Inflammatory macrophage treated with lipopolysaccharide for 1 hour (primary cell): ENCODE measurements at regions not wholly inside any gene's neighbourhood (a gene's known extent, or its start where the extent isn't known, plus 50 kb on each side); places are given as distances from the start of the nearest gene placed in this dataset.
"Not testable (repeated sequence)": the region's sequence is repeated elsewhere in the genome, so short reads cannot be mapped to it uniquely, and the experiment has no call there.

Source experiments
- DNase-seq, 2 donors: peaks; one replicate each; pipeline ENCODE4 v3.0.0-alpha.2; 2020 to 2022

DNA sequence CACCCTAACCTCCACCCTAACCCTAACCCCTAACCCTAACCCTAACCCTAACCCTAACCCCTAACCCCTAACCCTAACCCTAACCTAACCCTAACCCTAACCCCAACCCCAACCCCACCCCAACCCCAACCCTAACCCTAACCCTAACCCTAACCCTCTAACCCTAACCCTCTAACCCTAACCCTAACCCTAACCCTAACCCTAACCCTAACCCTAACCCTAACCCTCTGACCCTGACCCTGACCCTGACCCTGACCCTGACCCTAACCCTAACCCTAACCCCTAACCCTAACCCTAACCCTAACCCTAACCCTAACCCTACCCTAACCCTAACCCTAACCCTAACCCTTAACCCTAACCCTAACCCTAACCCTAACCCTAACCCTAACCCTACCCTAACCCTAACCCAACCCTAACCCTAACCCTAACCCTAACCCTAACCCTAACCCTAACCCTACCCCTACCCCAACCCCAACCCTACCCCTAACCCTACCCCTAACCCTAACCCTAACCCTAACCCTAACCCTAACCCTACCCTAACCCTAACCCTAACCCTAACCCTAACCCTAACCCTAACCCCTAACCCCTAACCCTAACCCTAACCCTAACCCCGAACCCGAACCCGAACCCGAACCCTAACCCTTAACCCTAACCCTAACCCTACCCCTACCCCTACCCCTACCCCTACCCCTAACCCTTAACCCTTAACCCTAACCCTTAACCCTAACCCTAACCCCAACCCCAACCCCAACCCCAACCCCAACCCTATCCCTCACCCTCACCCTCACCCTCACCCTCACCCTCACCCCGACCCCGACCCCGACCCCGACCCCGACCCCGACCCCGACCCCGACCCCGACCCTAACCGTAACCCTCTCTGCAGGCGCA, 186.2 kb upstream of the CHL1 start:
- peak in 1 of 2 donors; percentile 3 for DNase-seq

GRCh38 chr3:11734-12133, 184.8 kb upstream of the CHL1 start:
- DNase-seq, result no peak

- DNase-seq, result no peak
Measured at GRCh38 chr3:14652-15051, 181.9 kb upstream of the CHL1 start.

GRCh38 chr3:16366-16765, 180.2 kb upstream of the CHL1 start:
- no peak for DNase-seq

GRCh38 chr3:20421-20820, 176.1 kb upstream of the CHL1 start:
- no peak for DNase-seq

GRCh38 chr3:24006-24405, 172.6 kb upstream of the CHL1 start:
- DNase-seq, result no peak

DNA sequence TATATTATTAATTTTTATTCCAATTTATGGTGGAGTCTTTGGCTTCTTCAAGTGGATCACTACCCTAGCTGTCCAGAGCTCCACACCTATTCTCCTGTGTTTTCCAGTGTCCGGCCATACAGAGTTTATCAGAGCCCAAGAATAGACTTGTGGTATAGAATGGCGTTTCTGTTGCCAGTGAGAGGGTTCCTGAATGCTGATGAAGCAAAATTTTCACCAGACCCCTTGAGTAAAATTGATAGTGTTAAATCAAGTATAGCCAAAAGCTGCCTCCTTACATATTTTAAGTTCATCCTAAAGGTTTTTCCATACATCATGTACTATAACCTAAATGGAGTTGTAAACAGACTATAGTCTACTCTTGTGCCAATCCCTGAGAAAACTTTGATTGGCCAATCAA, 171.5 kb upstream of the CHL1 start:
- no peak for DNase-seq

DNA sequence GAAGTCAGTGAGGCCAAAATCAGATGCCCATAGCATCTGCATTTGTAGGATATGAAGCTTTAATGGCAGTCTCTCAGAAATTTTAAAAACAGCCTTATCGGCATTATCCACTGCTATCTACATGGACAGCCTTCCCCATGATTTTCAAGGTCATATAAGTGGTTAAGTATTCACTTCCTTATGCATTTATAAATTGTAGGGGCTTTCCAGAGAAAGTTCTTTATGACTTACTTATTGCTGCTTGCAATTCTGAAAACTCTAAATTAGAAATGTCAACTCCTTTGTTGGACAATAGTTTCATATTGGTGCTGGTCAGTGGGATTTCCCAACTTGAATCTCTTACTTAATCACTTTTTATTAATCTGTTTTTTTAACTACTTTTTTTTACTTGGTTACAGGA, 160.6 kb upstream of the CHL1 start:
- DNase-seq, result not testable (repeated sequence)

GRCh38 chr3:42871-43744, 153.5 kb upstream of the CHL1 start:
- not testable (repeated sequence) for DNase-seq

- DNase-seq, result no peak
Measured at GRCh38 chr3:44028-44676, 152.4 kb upstream of the CHL1 start.

- DNase-seq, result not testable (repeated sequence)
Measured at GRCh38 chr3:44941-45340, 151.6 kb upstream of the CHL1 start.

GRCh38 chr3:46576-46975, 150.0 kb upstream of the CHL1 start:
- no peak for DNase-seq

- DNase-seq, result not testable (repeated sequence)
Measured at GRCh38 chr3:53441-53840, 143.1 kb upstream of the CHL1 start.

GRCh38 chr3:54240-54639, 142.3 kb upstream of the CHL1 start:
- DNase-seq, result no peak

DNA sequence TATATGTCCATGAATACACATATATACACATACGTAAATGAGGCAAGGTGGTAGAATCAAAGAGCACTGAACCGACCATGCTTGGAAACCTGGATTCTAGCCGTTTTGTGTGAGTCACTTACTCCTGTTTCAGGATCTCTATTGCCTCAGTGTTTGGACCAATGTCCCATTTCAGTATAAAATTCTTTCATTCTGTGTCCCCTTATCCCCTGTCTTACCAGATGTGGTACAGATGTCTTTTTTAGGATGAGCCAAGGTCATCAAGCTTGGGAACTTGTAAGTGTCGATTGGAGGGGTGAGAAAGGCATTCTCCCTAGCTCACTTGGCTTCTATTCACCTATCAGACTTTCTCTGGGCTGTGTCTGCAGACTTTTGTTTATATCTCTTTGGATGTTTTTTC, 139.9 kb upstream of the CHL1 start:
- no peak for DNase-seq

DNA sequence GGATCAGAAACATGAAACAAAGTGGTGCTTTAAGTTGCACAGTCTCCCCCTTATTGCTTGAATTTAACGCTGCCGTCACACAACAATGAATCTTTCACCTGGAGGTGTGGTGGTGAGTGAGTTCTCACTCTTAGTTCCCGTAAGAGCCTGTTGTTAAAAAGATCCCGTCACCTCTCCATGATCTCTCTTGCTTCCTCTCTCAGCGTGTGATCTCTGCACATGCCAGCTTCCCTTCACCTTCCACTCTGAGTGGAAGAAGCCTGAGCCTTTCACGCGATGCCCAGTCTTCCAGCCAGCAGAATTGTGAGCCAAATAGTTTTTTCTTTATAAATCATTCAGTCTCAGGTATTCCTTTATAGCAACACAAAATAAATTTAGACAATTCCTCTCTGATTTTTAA, 136.7 kb upstream of the CHL1 start:
- no peak for DNase-seq

DNA sequence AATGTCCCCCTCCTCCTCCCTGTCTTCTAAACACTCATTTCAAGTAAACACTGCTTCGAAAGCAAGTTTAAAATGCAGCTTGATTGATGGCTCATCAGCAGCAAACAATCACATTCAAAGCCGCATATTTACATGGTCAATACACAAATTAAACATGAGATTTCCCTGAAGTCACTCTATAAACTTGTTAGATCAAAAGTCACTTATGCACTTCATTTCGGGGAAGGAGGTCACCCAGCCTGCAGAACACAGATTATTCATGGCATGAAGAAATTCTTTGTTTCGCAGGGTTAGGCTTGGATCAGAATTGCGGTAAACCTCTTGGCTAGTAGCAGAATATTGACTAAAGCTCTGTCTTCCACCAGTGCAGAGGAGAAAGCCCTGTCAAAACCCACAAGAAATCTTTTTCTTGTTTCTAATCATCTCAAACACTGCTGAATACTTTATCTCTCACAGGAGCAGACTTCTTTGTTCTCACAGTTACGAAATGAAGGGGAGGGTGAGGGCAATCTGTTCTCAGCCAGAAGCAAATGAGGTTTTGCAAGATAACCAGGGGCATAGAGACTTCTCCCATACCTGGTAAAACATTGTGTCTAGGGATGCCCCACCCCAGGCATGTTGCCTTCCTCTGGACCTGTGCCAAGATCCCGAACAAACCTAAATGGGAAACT, 133.3 kb upstream of the CHL1 start:
- no peak for DNase-seq

DNA sequence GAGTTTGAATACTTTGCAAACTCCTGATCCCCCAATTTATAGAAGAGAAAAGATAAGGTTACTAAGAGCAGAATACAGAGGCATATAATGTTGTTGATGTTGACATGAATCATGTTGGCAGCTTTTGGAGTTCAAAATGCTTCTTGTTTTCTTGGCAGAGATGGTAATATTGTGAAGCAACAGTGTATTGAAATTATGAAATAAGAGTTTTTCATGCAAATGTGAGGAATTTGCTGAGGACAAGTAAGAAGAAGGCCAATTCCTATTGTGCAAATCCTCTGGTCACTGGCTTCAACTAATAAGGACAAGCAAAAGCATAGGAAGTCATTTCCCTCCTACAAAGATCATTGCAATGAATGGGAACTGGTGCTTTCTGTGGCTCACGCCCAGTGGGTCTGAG, 126.9 kb upstream of the CHL1 start:
- DNase-seq, result peak in 1 of 2 donors; percentile 1

DNA sequence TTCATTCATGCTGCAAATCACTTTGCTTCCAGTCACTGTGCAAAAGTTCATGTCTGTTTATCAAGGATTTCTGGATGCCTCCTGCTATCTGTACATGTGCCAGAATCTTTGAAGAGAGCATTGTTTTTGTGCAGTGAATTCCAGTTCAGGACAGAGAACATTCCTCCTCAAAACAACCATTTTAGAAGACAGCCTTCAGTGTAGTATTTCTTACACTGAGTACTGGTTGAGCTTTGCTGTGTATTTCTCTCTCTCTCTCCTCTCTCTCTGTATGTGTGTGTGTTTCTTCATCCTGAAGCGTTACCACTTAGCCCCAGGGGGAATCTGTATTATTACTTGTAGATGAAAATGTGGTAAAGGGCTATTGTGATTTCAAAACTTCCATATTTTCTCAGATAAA, 123.8 kb upstream of the CHL1 start:
- DNase-seq, result no peak

DNA sequence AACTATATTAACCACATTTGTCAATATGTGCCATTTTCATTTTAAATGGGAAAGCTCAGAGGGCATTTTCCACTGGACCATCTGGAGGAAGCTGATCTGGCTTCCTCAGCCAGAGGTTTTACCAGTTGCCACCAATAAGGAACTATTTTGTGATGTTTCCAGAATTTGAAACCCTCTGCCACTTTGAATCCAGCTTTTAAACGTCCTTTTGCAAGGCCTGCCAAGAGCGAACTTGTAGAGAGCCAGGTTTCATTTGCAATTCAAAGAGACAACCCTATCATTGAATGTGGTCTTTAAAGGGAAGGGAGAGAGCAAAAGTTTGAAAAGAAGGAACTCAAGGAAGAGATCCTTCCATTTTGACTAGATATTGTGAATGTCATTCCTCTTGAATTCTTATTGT, 123.3 kb upstream of the CHL1 start:
- no peak for DNase-seq

- no peak for DNase-seq
Measured at GRCh38 chr3:74676-75243, 121.8 kb upstream of the CHL1 start.

GRCh38 chr3:75260-75659, 121.3 kb upstream of the CHL1 start:
- DNase-seq, result no peak

GRCh38 chr3:79542-79941, 117.0 kb upstream of the CHL1 start:
- DNase-seq, result no peak
